ENCODE measurements at regions not wholly inside any gene's neighbourhood (a gene's known extent, or its start where the extent isn't known, plus 50 kb on each side); places are given as distances from the start of the nearest gene placed in this dataset.

- TF ChIP-seq, protein P1, sequence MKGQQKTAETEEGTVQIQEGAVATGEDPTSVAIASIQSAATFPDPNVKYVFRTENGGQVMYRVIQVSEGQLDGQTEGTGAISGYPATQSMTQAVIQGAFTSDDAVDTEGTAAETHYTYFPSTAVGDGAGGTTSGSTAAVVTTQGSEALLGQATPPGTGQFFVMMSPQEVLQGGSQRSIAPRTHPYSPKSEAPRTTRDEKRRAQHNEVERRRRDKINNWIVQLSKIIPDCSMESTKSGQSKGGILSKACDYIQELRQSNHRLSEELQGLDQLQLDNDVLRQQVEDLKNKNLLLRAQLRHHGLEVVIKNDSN (CRISPR knock-in tag; IDR thresholded peaks at IDR 0.05): no peak
Observed at GRCh38 chr5:107803728-107804127, 133.0 kb upstream of the EFNA5 start (continued).

- H3K4me3 Mint-ChIP-seq: no peak overlapping the region
- ChIA-PET CTCF (no interaction called here), POLR2A (interaction anchor here (0.6 kb wide), 1 partner anchor 89 kb away, joined by 4 read pairs; no protein-coding TSS in a partner anchor)
- no peaks in the 10 kb centered on the region; the same call in none of the 2 replicates for H3K27me3 Mint-ChIP-seq (ENCODE audit: low read depth)
- peaks cover 11% of the 10 kb centered on the region for H3K4me1 Mint-ChIP-seq
- DNase-seq (ENCODE audit: low spot score) (no peak), ATAC-seq (no peak)
- H3K27ac Mint-ChIP-seq: no peak overlapping the region
- no peak for TF ChIP-seq PRRX2 (CRISPR knock-in tag; IDR thresholded peaks at IDR 0.05)
- TF ChIP-seq GABPB1 (CRISPR knock-in tag; IDR thresholded peaks at IDR 0.05): no peak
- no peak for TF ChIP-seq ZNF232 (CRISPR knock-in tag; IDR thresholded peaks at IDR 0.05)
- TF ChIP-seq, protein P2, sequence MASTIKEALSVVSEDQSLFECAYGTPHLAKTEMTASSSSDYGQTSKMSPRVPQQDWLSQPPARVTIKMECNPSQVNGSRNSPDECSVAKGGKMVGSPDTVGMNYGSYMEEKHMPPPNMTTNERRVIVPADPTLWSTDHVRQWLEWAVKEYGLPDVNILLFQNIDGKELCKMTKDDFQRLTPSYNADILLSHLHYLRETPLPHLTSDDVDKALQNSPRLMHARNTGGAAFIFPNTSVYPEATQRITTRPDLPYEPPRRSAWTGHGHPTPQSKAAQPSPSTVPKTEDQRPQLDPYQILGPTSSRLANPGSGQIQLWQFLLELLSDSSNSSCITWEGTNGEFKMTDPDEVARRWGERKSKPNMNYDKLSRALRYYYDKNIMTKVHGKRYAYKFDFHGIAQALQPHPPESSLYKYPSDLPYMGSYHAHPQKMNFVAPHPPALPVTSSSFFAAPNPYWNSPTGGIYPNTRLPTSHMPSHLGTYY (CRISPR knock-in tag; IDR thresholded peaks at IDR 0.05): no peak
- TF ChIP-seq, protein P1 (CRISPR knock-in tag; IDR thresholded peaks at IDR 0.05): no peak
- TF ChIP-seq, protein P3, sequence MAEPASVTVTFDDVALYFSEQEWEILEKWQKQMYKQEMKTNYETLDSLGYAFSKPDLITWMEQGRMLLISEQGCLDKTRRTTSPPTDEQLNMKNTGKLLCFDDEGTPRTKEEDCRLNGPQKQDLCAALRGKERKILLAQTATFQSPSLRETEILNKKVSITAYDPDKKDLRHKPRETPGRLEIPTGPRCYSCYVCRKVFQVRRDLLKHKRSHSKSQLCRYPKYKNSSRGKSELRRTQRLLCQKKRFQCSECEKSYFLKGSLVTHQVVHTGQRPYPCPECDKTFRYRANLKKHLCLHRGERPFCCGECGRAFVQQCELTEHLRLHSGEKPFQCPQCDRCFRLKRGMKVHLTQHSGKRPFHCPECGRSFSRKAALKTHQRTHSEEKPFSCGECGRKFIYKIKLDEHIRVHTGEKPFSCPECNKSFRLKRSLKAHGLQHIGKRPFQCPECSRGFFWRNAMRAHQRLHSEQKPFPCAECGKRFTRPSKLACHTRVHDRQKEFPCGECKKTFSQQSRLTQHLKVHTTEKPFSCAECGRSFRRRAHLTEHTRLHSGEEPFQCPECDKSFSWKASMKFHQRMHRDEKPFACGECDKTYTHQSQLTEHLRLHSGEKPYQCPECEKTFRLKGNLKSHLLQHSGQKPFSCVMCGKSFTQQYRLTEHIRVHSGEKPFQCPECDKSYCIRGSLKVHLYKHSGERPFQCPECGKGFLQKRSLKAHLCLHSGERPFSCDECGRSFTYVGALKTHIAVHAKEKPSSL (CRISPR knock-in tag; conservative IDR thresholded peaks at IDR 0.05): no peak
- TF ChIP-seq HMGXB4 (CRISPR knock-in tag; IDR thresholded peaks at IDR 0.05): no peak
- no peak for TF ChIP-seq NR3C1 (CRISPR knock-in tag; conservative IDR thresholded peaks at IDR 0.05; ENCODE audit: low read depth)
- no peak for TF ChIP-seq TEAD4 (CRISPR knock-in tag; IDR thresholded peaks at IDR 0.05)
- no peak for TF ChIP-seq JAZF1 (CRISPR knock-in tag; IDR thresholded peaks at IDR 0.05)
- H3K9me3 Mint-ChIP-seq: peaks cover under 1% of the 10 kb centered on the region
- no peaks in the 10 kb centered on the region for H3K36me3 Mint-ChIP-seq
Observed at GRCh38 chr5:107801061-107801460, 130.3 kb upstream of the EFNA5 start.

- Mint-ChIP-seq H3K27ac (peak overlapping the region; percentile 28; the same call in 1 of the 2 replicates), H3K4me3 (no peak overlapping the region), H3K9me3 (peaks cover 9% of the 10 kb centered on the region), H3K36me3 (no peaks in the 10 kb centered on the region), H3K4me1 (peaks cover 11% of the 10 kb centered on the region), H3K27me3 (ENCODE audit: low read depth) (no peaks in the 10 kb centered on the region; the same call in 1 of the 2 replicates)
- 0 out of 2 replicates have a peak, but pooled peaks have one; percentile 31 for TF ChIP-seq ETV6 (CRISPR knock-in tag; IDR thresholded peaks at IDR 0.05)
- no peak for TF ChIP-seq ATF1 (CRISPR knock-in tag; IDR thresholded peaks at IDR 0.05)
- TF ChIP-seq HMGA2 (CRISPR knock-in tag; IDR thresholded peaks at IDR 0.05): no peak
- TF ChIP-seq EMX1 (CRISPR knock-in tag; IDR thresholded peaks at IDR 0.05): no peak
- no peak for TF ChIP-seq ZNF512 (CRISPR knock-in tag; IDR thresholded peaks at IDR 0.05; ENCODE audit: borderline replicate concordance)
- TF ChIP-seq PREB (CRISPR knock-in tag; IDR thresholded peaks at IDR 0.05; ENCODE audit: borderline replicate concordance): no peak
- TF ChIP-seq ZNF416 (CRISPR knock-in tag; IDR thresholded peaks at IDR 0.05): 0 out of 2 replicates have a peak, but pooled peaks have one; percentile 41
- TF ChIP-seq JUN (CRISPR knock-in tag; IDR thresholded peaks at IDR 0.05): no peak
- ChIA-PET POLR2A (no interaction called here), CTCF (interaction anchor here (0.9 kb wide), 1 partner anchor 9 kb away, joined by 4 read pairs; no protein-coding TSS in a partner anchor)
- peak; percentile 94 for ATAC-seq
- no peak for DNase-seq (ENCODE audit: low spot score)
Observed at GRCh38 chr5:107799306-107799705, 128.6 kb upstream of the EFNA5 start.

All from WTC11 (cell line).